ENCODE measurements at regions not wholly inside any gene's neighbourhood (a gene's known extent, or its start where the extent isn't known, plus 50 kb on each side); places are given as distances from the start of the nearest gene placed in this dataset.
"Not testable (repeated sequence)": the region's sequence is repeated elsewhere in the genome, so short reads cannot be mapped to it uniquely, and the experiment has no call there.

- no peaks in the 10 kb centered on the region for H3K36me3 Mint-ChIP-seq
Observed at GRCh38 chr14:43786066-43786762, 720.9 kb downstream of the FSCB start.

GRCh38 chr14:43784432-43784831, 722.7 kb downstream of the FSCB start:
- ATAC-seq (replicated peaks in 1 of 4); CTCF ChIA-PET; H3K36me3 ChIP-seq (ENCODE audit: control insufficient read depth in 2 of 2, extremely low read depth in 1 of 2, insufficient read depth in 1 of 2, low read length in 1 of 2); H3K27me3 ChIP-seq (replicated peaks in 1 of 2; ENCODE audit: control insufficient read depth in 2 of 2, extremely low read depth in 1 of 2, insufficient read depth in 2 of 2, low read length in 1 of 2); DNase-seq; H3K36me3 Mint-ChIP-seq; H3K4me1 ChIP-seq (ENCODE audit: control insufficient read depth in 1 of 2, extremely low read depth in 1 of 2, insufficient read depth in 2 of 2, low read length in 2 of 2); H3K4me1 Mint-ChIP-seq; H3K4me3 Mint-ChIP-seq; H3K27me3 Mint-ChIP-seq; H3K9me3 ChIP-seq; POLR2A ChIA-PET; H3K4me3 ChIP-seq (ENCODE audit: control insufficient read depth in 1 of 2, extremely low read depth in 1 of 2, low read length in 1 of 2); H3K27ac Mint-ChIP-seq; H3K27ac ChIP-seq (ENCODE audit: low read length): not testable (repeated sequence)
- 93% methylated on average over 8 of the region's 10 CpGs for WGBS (ENCODE audit: insufficient coverage)
- peaks cover 9 to 26% (median 22%) of the 10 kb centered on the region in 3 donors for H3K9me3 Mint-ChIP-seq

More at GRCh38 chr14:43786066-43786762, 720.9 kb downstream of the FSCB start:
- 94% methylated on average over 5 of the region's 13 CpGs for WGBS (ENCODE audit: insufficient coverage)
- no peaks in the 10 kb centered on the region for H3K4me1 Mint-ChIP-seq
- no peaks in the 10 kb centered on the region for H3K9me3 ChIP-seq
- no peak overlapping the region for H3K27ac ChIP-seq (ENCODE audit: low read length)
- peaks cover 6 to 15% (median 10%) of the 10 kb centered on the region in 3 donors for H3K9me3 Mint-ChIP-seq
- no peak for DNase-seq
- H3K27me3 Mint-ChIP-seq: no peaks in the 10 kb centered on the region
- no peaks in the 10 kb centered on the region for H3K27me3 ChIP-seq (replicated peaks in 1 of 2; ENCODE audit: control insufficient read depth in 2 of 2, extremely low read depth in 1 of 2, insufficient read depth in 2 of 2, low read length in 1 of 2)
- H3K4me1 ChIP-seq (ENCODE audit: control insufficient read depth in 1 of 2, extremely low read depth in 1 of 2, insufficient read depth in 2 of 2, low read length in 2 of 2): no peaks in the 10 kb centered on the region
- ChIA-PET CTCF (no interaction called here), POLR2A (no interaction called here)
- no peak overlapping the region for H3K27ac Mint-ChIP-seq
- H3K4me3 ChIP-seq (ENCODE audit: control insufficient read depth in 1 of 2, extremely low read depth in 1 of 2, low read length in 1 of 2): no peak overlapping the region
- no peak overlapping the region for H3K4me3 Mint-ChIP-seq
- no peak for ATAC-seq (replicated peaks in 1 of 4)
- no peaks in the 10 kb centered on the region for H3K36me3 ChIP-seq (ENCODE audit: control insufficient read depth in 2 of 2, extremely low read depth in 1 of 2, insufficient read depth in 1 of 2, low read length in 1 of 2)

GRCh38 chr14:43778937-43779639, 728.0 kb downstream of the FSCB start:
- H3K27me3 Mint-ChIP-seq: no peaks in the 10 kb centered on the region
- no peak overlapping the region for H3K4me3 Mint-ChIP-seq
- ChIA-PET CTCF (no interaction called here), POLR2A (interaction anchor here in 1 of 2 donors (0.6 kb wide), 1 partner anchor 9 kb away, joined by 3 read pairs; no protein-coding TSS in a partner anchor)
- H3K27ac Mint-ChIP-seq: no peak overlapping the region
- peaks cover 15 to 34% (median 23%) of the 10 kb centered on the region in 3 donors for H3K9me3 Mint-ChIP-seq
- Histone ChIP-seq H3K9me3 (no peaks in the 10 kb centered on the region), H3K4me1 (ENCODE audit: control insufficient read depth in 1 of 2, extremely low read depth in 1 of 2, insufficient read depth in 2 of 2, low read length in 2 of 2) (no peaks in the 10 kb centered on the region), H3K27ac (ENCODE audit: low read length) (no peak overlapping the region), H3K27me3 (replicated peaks in 1 of 2; ENCODE audit: control insufficient read depth in 2 of 2, extremely low read depth in 1 of 2, insufficient read depth in 2 of 2, low read length in 1 of 2) (no peaks in the 10 kb centered on the region), H3K36me3 (ENCODE audit: control insufficient read depth in 2 of 2, extremely low read depth in 1 of 2, insufficient read depth in 1 of 2, low read length in 1 of 2) (no peaks in the 10 kb centered on the region), H3K4me3 (ENCODE audit: control insufficient read depth in 1 of 2, extremely low read depth in 1 of 2, low read length in 1 of 2) (no peak overlapping the region)
- no peaks in the 10 kb centered on the region for H3K4me1 Mint-ChIP-seq
- H3K36me3 Mint-ChIP-seq: no peaks in the 10 kb centered on the region
- ATAC-seq (replicated peaks in 1 of 4): no peak
- DNase-seq: no peak
- no CpG with 5 or more reads among the region's 2 CpGs for WGBS (ENCODE audit: insufficient coverage)

GRCh38 chr14:43778570-43778936, 728.5 kb downstream of the FSCB start:
- WGBS (ENCODE audit: insufficient coverage): no CpG with 5 or more reads among the region's 1 CpG
- POLR2A ChIA-PET: interaction anchor here in 1 of 2 donors (0.6 kb wide), 1 partner anchor 10 kb away, joined by 3 read pairs; no protein-coding TSS in a partner anchor
- ATAC-seq (replicated peaks in 1 of 4) (no peak), DNase-seq (no peak)
- Mint-ChIP-seq H3K36me3 (no peaks in the 10 kb centered on the region), H3K9me3 (peaks cover 15 to 39% (median 21%) of the 10 kb centered on the region in 3 donors), H3K4me1 (no peaks in the 10 kb centered on the region), H3K27ac (no peak overlapping the region), H3K4me3 (no peak overlapping the region), H3K27me3 (no peaks in the 10 kb centered on the region)
- Histone ChIP-seq H3K27me3 (replicated peaks in 1 of 2; ENCODE audit: control insufficient read depth in 2 of 2, extremely low read depth in 1 of 2, insufficient read depth in 2 of 2, low read length in 1 of 2) (no peaks in the 10 kb centered on the region), H3K36me3 (ENCODE audit: control insufficient read depth in 2 of 2, extremely low read depth in 1 of 2, insufficient read depth in 1 of 2, low read length in 1 of 2) (no peaks in the 10 kb centered on the region), H3K4me3 (ENCODE audit: control insufficient read depth in 1 of 2, extremely low read depth in 1 of 2, low read length in 1 of 2) (no peak overlapping the region), H3K4me1 (ENCODE audit: control insufficient read depth in 1 of 2, extremely low read depth in 1 of 2, insufficient read depth in 2 of 2, low read length in 2 of 2) (no peaks in the 10 kb centered on the region), H3K9me3 (no peaks in the 10 kb centered on the region), H3K27ac (ENCODE audit: low read length) (no peak overlapping the region)
- CTCF ChIA-PET: no interaction called here

- H3K4me1 Mint-ChIP-seq: no peaks in the 10 kb centered on the region
- H3K36me3 ChIP-seq (ENCODE audit: control insufficient read depth in 2 of 2, extremely low read depth in 1 of 2, insufficient read depth in 1 of 2, low read length in 1 of 2): no peaks in the 10 kb centered on the region
- no peak overlapping the region for H3K27ac ChIP-seq (ENCODE audit: low read length)
- H3K27me3 Mint-ChIP-seq: no peaks in the 10 kb centered on the region
- no peaks in the 10 kb centered on the region for H3K27me3 ChIP-seq (replicated peaks in 1 of 2; ENCODE audit: control insufficient read depth in 2 of 2, extremely low read depth in 1 of 2, insufficient read depth in 2 of 2, low read length in 1 of 2)
- no peak overlapping the region for H3K4me3 Mint-ChIP-seq
- no peak overlapping the region for H3K4me3 ChIP-seq (ENCODE audit: control insufficient read depth in 1 of 2, extremely low read depth in 1 of 2, low read length in 1 of 2)
- ATAC-seq (replicated peaks in 1 of 4) (no peak), DNase-seq (no peak)
- ChIA-PET POLR2A (no interaction called here), CTCF (no interaction called here)
- no peaks in the 10 kb centered on the region for H3K4me1 ChIP-seq (ENCODE audit: control insufficient read depth in 1 of 2, extremely low read depth in 1 of 2, insufficient read depth in 2 of 2, low read length in 2 of 2)
- H3K9me3 Mint-ChIP-seq: peaks cover under 1 to 12% (median 4%) of the 10 kb centered on the region in 3 donors
- H3K27ac Mint-ChIP-seq: no peak overlapping the region
- no peaks in the 10 kb centered on the region for H3K9me3 ChIP-seq
- H3K36me3 Mint-ChIP-seq: no peaks in the 10 kb centered on the region
Observed at GRCh38 chr14:43765474-43765873, 741.6 kb downstream of the FSCB start.

- Histone ChIP-seq H3K27ac (ENCODE audit: low read length) (no peak overlapping the region), H3K9me3 (no peaks in the 10 kb centered on the region), H3K27me3 (replicated peaks in 1 of 2; ENCODE audit: control insufficient read depth in 2 of 2, extremely low read depth in 1 of 2, insufficient read depth in 2 of 2, low read length in 1 of 2) (no peaks in the 10 kb centered on the region), H3K4me3 (ENCODE audit: control insufficient read depth in 1 of 2, extremely low read depth in 1 of 2, low read length in 1 of 2) (no peak overlapping the region), H3K4me1 (ENCODE audit: control insufficient read depth in 1 of 2, extremely low read depth in 1 of 2, insufficient read depth in 2 of 2, low read length in 2 of 2) (no peaks in the 10 kb centered on the region), H3K36me3 (ENCODE audit: control insufficient read depth in 2 of 2, extremely low read depth in 1 of 2, insufficient read depth in 1 of 2, low read length in 1 of 2) (no peaks in the 10 kb centered on the region)
- no peak for ATAC-seq (replicated peaks in 1 of 4)
- no peak for DNase-seq
- no peaks in the 10 kb centered on the region for H3K4me1 Mint-ChIP-seq
- H3K9me3 Mint-ChIP-seq: peaks cover 0 to 12% (median 4%) of the 10 kb centered on the region in 3 donors
- ChIA-PET POLR2A (no interaction called here), CTCF (no interaction called here)
- H3K27ac Mint-ChIP-seq: no peak overlapping the region
- H3K36me3 Mint-ChIP-seq: no peaks in the 10 kb centered on the region
- no peaks in the 10 kb centered on the region for H3K27me3 Mint-ChIP-seq
- H3K4me3 Mint-ChIP-seq: no peak overlapping the region
- WGBS (ENCODE audit: insufficient coverage): no CpG with 5 or more reads among the region's 1 CpG
Observed at GRCh38 chr14:43764433-43764832, 742.6 kb downstream of the FSCB start.
